ENCODE measurements at regions not wholly inside any gene's neighbourhood (a gene's known extent, or its start where the extent isn't known, plus 50 kb on each side); places are given as distances from the start of the nearest gene placed in this dataset.
"Not testable (repeated sequence)": the region's sequence is repeated elsewhere in the genome, so short reads cannot be mapped to it uniquely, and the experiment has no call there.

GRCh38 chr1:187977298-187977697 lies 1148.5 kb downstream of the PLA2G4A start:
- no peaks in the 10 kb centered on the region for H3K27me3 ChIP-seq

GRCh38 chr1:187985145-187985896 lies 1156.6 kb downstream of the PLA2G4A start:
- Histone ChIP-seq H3K4me3 (no peak overlapping the region), H3K27me3 (no peaks in the 10 kb centered on the region), H3K36me3 (no peaks in the 10 kb centered on the region), H3K27ac (peak overlapping the region; percentile 81), H3K4me1 (peaks cover 14% of the 10 kb centered on the region), H3K9me3 (replicated peaks) (no peaks in the 10 kb centered on the region)
- DNase-seq = peak; percentile 13 to 49

More at GRCh38 chr1:187977298-187977697, 1148.5 kb downstream of the PLA2G4A start:
- Histone ChIP-seq H3K27ac (no peak overlapping the region), H3K9me3 (replicated peaks) (no peaks in the 10 kb centered on the region), H3K4me3 (no peak overlapping the region), H3K4me1 (no peaks in the 10 kb centered on the region), H3K36me3 (no peaks in the 10 kb centered on the region)
- no peak for DNase-seq

- H3K4me3 ChIP-seq = no peak overlapping the region
- no peaks in the 10 kb centered on the region for H3K36me3 ChIP-seq
- peak overlapping the region; percentile 81 for H3K27ac ChIP-seq
- no peaks in the 10 kb centered on the region for H3K27me3 ChIP-seq
- peaks cover 14% of the 10 kb centered on the region for H3K4me1 ChIP-seq
- no peaks in the 10 kb centered on the region for H3K9me3 ChIP-seq (replicated peaks)
- DNase-seq = peak; percentile 2 to 56
Measured at GRCh38 chr1:187985897-187986654, 1157.3 kb downstream of the PLA2G4A start.

- H3K36me3 ChIP-seq = no peaks in the 10 kb centered on the region
- no peak overlapping the region for H3K27ac ChIP-seq
- H3K4me3 ChIP-seq = no peak overlapping the region
- H3K9me3 ChIP-seq (replicated peaks) = no peaks in the 10 kb centered on the region
- peaks cover 14% of the 10 kb centered on the region for H3K4me1 ChIP-seq
- H3K27me3 ChIP-seq = no peaks in the 10 kb centered on the region
- no peak for DNase-seq
Measured at GRCh38 chr1:187987236-187987776, 1158.6 kb downstream of the PLA2G4A start.

- Histone ChIP-seq H3K36me3 (no peaks in the 10 kb centered on the region), H3K4me3 (no peak overlapping the region), H3K4me1 (no peaks in the 10 kb centered on the region), H3K27me3 (no peaks in the 10 kb centered on the region), H3K9me3 (replicated peaks) (no peaks in the 10 kb centered on the region), H3K27ac (no peak overlapping the region)
- no peak for DNase-seq
Measured at GRCh38 chr1:187991944-187992343, 1163.2 kb downstream of the PLA2G4A start.

- H3K27me3 ChIP-seq = no peaks in the 10 kb centered on the region
Measured at GRCh38 chr1:187996780-187997179, 1168.0 kb downstream of the PLA2G4A start.

GRCh38 chr1:187999973-188000372 lies 1171.2 kb downstream of the PLA2G4A start:
- DNase-seq = peak in 1 of 2 experiments; percentile 2

More at GRCh38 chr1:187996780-187997179, 1168.0 kb downstream of the PLA2G4A start:
- no peak for DNase-seq
- Histone ChIP-seq H3K4me3 (no peak overlapping the region), H3K27ac (no peak overlapping the region), H3K4me1 (no peaks in the 10 kb centered on the region), H3K9me3 (replicated peaks) (no peaks in the 10 kb centered on the region), H3K36me3 (no peaks in the 10 kb centered on the region)

GRCh38 chr1:188003687-188004086 lies 1174.9 kb downstream of the PLA2G4A start:
- H3K27me3 ChIP-seq; DNase-seq; H3K27ac ChIP-seq; H3K4me1 ChIP-seq; H3K9me3 ChIP-seq (replicated peaks); H3K36me3 ChIP-seq; H3K4me3 ChIP-seq: not testable (repeated sequence)

More at GRCh38 chr1:187999973-188000372, 1171.2 kb downstream of the PLA2G4A start:
- Histone ChIP-seq H3K27ac (no peak overlapping the region), H3K27me3 (no peaks in the 10 kb centered on the region), H3K4me3 (no peak overlapping the region), H3K36me3 (no peaks in the 10 kb centered on the region), H3K9me3 (replicated peaks) (no peaks in the 10 kb centered on the region), H3K4me1 (no peaks in the 10 kb centered on the region)

- H3K27ac ChIP-seq = no peak overlapping the region
- no peaks in the 10 kb centered on the region for H3K9me3 ChIP-seq (replicated peaks)
- no peak for DNase-seq
- H3K4me3 ChIP-seq = no peak overlapping the region
- no peaks in the 10 kb centered on the region for H3K27me3 ChIP-seq
- H3K36me3 ChIP-seq = no peaks in the 10 kb centered on the region
- H3K4me1 ChIP-seq = no peaks in the 10 kb centered on the region
Measured at GRCh38 chr1:188004849-188005248, 1176.1 kb downstream of the PLA2G4A start.

- no peaks in the 10 kb centered on the region for H3K27me3 ChIP-seq
- no peaks in the 10 kb centered on the region for H3K9me3 ChIP-seq (replicated peaks)
- H3K36me3 ChIP-seq = no peaks in the 10 kb centered on the region
- H3K4me3 ChIP-seq = no peak overlapping the region
- no peak overlapping the region for H3K27ac ChIP-seq
- H3K4me1 ChIP-seq = no peaks in the 10 kb centered on the region
- DNase-seq = no peak
Measured at GRCh38 chr1:188006354-188006753, 1177.6 kb downstream of the PLA2G4A start.

- not testable (repeated sequence) for H3K4me1 ChIP-seq; H3K27me3 ChIP-seq; H3K9me3 ChIP-seq (replicated peaks); DNase-seq; H3K4me3 ChIP-seq; H3K36me3 ChIP-seq; H3K27ac ChIP-seq
Measured at GRCh38 chr1:188013222-188013849, 1184.6 kb downstream of the PLA2G4A start.

- DNase-seq = no peak
- no peaks in the 10 kb centered on the region for H3K27me3 ChIP-seq
- H3K27ac ChIP-seq = no peak overlapping the region
- H3K4me3 ChIP-seq = no peak overlapping the region
- no peaks in the 10 kb centered on the region for H3K4me1 ChIP-seq
- no peaks in the 10 kb centered on the region for H3K36me3 ChIP-seq
- H3K9me3 ChIP-seq (replicated peaks) = no peaks in the 10 kb centered on the region
Measured at GRCh38 chr1:188017921-188018320, 1189.2 kb downstream of the PLA2G4A start.

- no peaks in the 10 kb centered on the region for H3K36me3 ChIP-seq
- DNase-seq = peak in 1 of 2 experiments; percentile 2
- H3K4me3 ChIP-seq = no peak overlapping the region
- H3K9me3 ChIP-seq (replicated peaks) = no peaks in the 10 kb centered on the region
- H3K27ac ChIP-seq = no peak overlapping the region
- H3K4me1 ChIP-seq = no peaks in the 10 kb centered on the region; the same call in 1 of the 2 replicates
- no peaks in the 10 kb centered on the region for H3K27me3 ChIP-seq
Measured at GRCh38 chr1:188022661-188023060, 1193.9 kb downstream of the PLA2G4A start.

GRCh38 chr1:188023206-188023605 lies 1194.5 kb downstream of the PLA2G4A start:
- no peak for DNase-seq
- no peaks in the 10 kb centered on the region for H3K36me3 ChIP-seq
- H3K27ac ChIP-seq = no peak overlapping the region

GRCh38 chr1:188027613-188028012 lies 1198.9 kb downstream of the PLA2G4A start:
- no peaks in the 10 kb centered on the region for H3K9me3 ChIP-seq (replicated peaks)
- no peaks in the 10 kb centered on the region; the same call in 1 of the 2 replicates for H3K4me1 ChIP-seq
- no peaks in the 10 kb centered on the region for H3K27me3 ChIP-seq
- no peak overlapping the region for H3K4me3 ChIP-seq
- peak in 1 of 2 experiments; percentile 5 for DNase-seq
- no peaks in the 10 kb centered on the region for H3K36me3 ChIP-seq
- H3K27ac ChIP-seq = no peak overlapping the region

More at GRCh38 chr1:188023206-188023605, 1194.5 kb downstream of the PLA2G4A start:
- Histone ChIP-seq H3K4me1 (no peaks in the 10 kb centered on the region; the same call in 1 of the 2 replicates), H3K9me3 (replicated peaks) (no peaks in the 10 kb centered on the region), H3K27me3 (no peaks in the 10 kb centered on the region), H3K4me3 (no peak overlapping the region)
